ENCODE measurements at regions not wholly inside any gene's neighbourhood (a gene's known extent, or its start where the extent isn't known, plus 50 kb on each side); places are given as distances from the start of the nearest gene placed in this dataset.
"Not testable (repeated sequence)": the region's sequence is repeated elsewhere in the genome, so short reads cannot be mapped to it uniquely, and the experiment has no call there.

DNA sequence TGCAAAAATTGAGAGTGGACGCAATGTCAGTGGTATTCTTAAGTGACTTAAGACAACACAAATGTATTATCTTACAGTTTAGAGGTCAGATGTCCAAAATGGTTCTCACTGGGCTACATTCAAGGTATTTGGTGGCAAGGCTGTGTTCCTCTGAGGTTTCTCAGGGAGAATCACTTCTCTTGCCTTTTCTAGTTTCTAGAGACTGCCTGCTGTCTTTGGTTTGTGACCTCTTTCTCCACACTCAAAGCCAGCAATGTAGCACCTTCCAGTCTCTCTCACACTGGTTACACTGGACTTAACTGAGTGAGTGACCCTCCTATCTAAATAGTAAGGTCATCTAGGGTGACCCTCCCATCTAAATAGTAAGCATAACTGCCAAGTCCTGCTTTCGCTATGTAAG, 613.2 kb upstream of the COBL start:
- no peaks in the 10 kb centered on the region for H3K27me3 Mint-ChIP-seq
- ATAC-seq (ENCODE audit: low read depth): no peak
- POLR2A ChIA-PET: no interaction called here
- H3K36me3 Mint-ChIP-seq (ENCODE audit: low read depth): no peaks in the 10 kb centered on the region
- H3K27ac Mint-ChIP-seq: no peak overlapping the region
- TF ChIP-seq, protein P1, sequence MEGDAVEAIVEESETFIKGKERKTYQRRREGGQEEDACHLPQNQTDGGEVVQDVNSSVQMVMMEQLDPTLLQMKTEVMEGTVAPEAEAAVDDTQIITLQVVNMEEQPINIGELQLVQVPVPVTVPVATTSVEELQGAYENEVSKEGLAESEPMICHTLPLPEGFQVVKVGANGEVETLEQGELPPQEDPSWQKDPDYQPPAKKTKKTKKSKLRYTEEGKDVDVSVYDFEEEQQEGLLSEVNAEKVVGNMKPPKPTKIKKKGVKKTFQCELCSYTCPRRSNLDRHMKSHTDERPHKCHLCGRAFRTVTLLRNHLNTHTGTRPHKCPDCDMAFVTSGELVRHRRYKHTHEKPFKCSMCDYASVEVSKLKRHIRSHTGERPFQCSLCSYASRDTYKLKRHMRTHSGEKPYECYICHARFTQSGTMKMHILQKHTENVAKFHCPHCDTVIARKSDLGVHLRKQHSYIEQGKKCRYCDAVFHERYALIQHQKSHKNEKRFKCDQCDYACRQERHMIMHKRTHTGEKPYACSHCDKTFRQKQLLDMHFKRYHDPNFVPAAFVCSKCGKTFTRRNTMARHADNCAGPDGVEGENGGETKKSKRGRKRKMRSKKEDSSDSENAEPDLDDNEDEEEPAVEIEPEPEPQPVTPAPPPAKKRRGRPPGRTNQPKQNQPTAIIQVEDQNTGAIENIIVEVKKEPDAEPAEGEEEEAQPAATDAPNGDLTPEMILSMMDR (IDR thresholded peaks at IDR 0.05): no peak
- H3K4me1 Mint-ChIP-seq: no peaks in the 10 kb centered on the region
- intact Hi-C loops (cut with micrococcal nuclease): no loop called here
- no peak for DNase-seq
- no peak overlapping the region for H3K4me3 Mint-ChIP-seq
- CTCF ChIA-PET: no interaction called here
- H3K9me3 Mint-ChIP-seq: peaks cover 7% of the 10 kb centered on the region

DNA sequence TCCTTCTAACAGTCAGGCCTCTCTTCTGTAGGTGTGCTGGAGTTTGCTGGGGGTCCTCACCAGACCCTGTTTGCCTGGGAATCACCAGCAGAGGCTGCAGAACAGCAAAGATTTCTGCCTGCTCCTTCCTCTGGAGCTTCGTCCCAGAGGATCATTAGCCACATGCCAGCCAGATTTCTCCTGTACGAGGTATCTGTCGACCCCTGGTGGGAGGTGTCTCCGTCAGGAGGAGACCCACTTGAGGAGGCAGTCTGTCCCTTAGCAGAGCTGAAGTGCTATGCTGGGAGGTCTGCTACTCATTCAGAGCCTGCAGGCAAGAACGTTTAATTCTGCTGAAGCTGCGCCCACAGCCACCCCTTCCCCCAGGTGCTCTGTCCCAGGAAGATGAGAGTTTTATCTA, 611.1 kb upstream of the COBL start:
- no peak overlapping the region for H3K4me3 Mint-ChIP-seq
- intact Hi-C loops (cut with micrococcal nuclease): no loop called here
- CTCF ChIA-PET: no interaction called here
- H3K4me1 Mint-ChIP-seq: no peaks in the 10 kb centered on the region
- ATAC-seq (ENCODE audit: low read depth) (no peak), DNase-seq (no peak)
- POLR2A ChIA-PET: no interaction called here
- TF ChIP-seq, protein P1 (IDR thresholded peaks at IDR 0.05): no peak
- H3K9me3 Mint-ChIP-seq: peaks cover 8% of the 10 kb centered on the region
- no peaks in the 10 kb centered on the region for H3K36me3 Mint-ChIP-seq (ENCODE audit: low read depth)
- no peaks in the 10 kb centered on the region for H3K27me3 Mint-ChIP-seq
- no peak overlapping the region for H3K27ac Mint-ChIP-seq

GRCh38 chr7:51918581-51918980, 602.0 kb upstream of the COBL start:
- H3K27ac Mint-ChIP-seq: no peak overlapping the region

GRCh38 chr7:51901489-51901840, 584.9 kb upstream of the COBL start:
- no peaks in the 10 kb centered on the region for H3K36me3 Mint-ChIP-seq (ENCODE audit: low read depth)
- no peaks in the 10 kb centered on the region for H3K4me1 Mint-ChIP-seq
- ATAC-seq (ENCODE audit: low read depth) (no peak), DNase-seq (no peak)
- intact Hi-C loops (cut with micrococcal nuclease): no loop called here
- H3K27ac Mint-ChIP-seq: no peak overlapping the region
- no peak overlapping the region for H3K4me3 Mint-ChIP-seq
- TF ChIP-seq, protein P1 (IDR thresholded peaks at IDR 0.05): no peak
- H3K27me3 Mint-ChIP-seq: no peaks in the 10 kb centered on the region
- POLR2A ChIA-PET: no interaction called here
- CTCF ChIA-PET: no interaction called here
- H3K9me3 Mint-ChIP-seq: peaks cover 8% of the 10 kb centered on the region

More at GRCh38 chr7:51918581-51918980, 602.0 kb upstream of the COBL start:
- peaks cover 19% of the 10 kb centered on the region for H3K9me3 Mint-ChIP-seq
- DNase-seq: no peak
- intact Hi-C loops (cut with micrococcal nuclease): no loop called here
- POLR2A ChIA-PET: no interaction called here
- H3K4me3 Mint-ChIP-seq: no peak overlapping the region
- H3K4me1 Mint-ChIP-seq: no peaks in the 10 kb centered on the region
- TF ChIP-seq, protein P1 (IDR thresholded peaks at IDR 0.05): no peak
- H3K36me3 Mint-ChIP-seq (ENCODE audit: low read depth): no peaks in the 10 kb centered on the region
- CTCF ChIA-PET: interaction anchor here (0.6 kb wide), 1 partner anchor 1916 kb away, joined by 3 read pairs; no protein-coding TSS in a partner anchor
- no peak for ATAC-seq (ENCODE audit: low read depth)
- H3K27me3 Mint-ChIP-seq: no peaks in the 10 kb centered on the region

- H3K27ac Mint-ChIP-seq; POLR2A ChIA-PET; DNase-seq; intact Hi-C loops (cut with micrococcal nuclease); ATAC-seq (ENCODE audit: low read depth); H3K4me1 Mint-ChIP-seq; H3K36me3 Mint-ChIP-seq (ENCODE audit: low read depth); H3K27me3 Mint-ChIP-seq; CTCF ChIA-PET; H3K4me3 Mint-ChIP-seq: not testable (repeated sequence)
- H3K9me3 Mint-ChIP-seq: peaks cover 10% of the 10 kb centered on the region
Observed at GRCh38 chr7:51900755-51901488, 584.3 kb upstream of the COBL start.

DNA sequence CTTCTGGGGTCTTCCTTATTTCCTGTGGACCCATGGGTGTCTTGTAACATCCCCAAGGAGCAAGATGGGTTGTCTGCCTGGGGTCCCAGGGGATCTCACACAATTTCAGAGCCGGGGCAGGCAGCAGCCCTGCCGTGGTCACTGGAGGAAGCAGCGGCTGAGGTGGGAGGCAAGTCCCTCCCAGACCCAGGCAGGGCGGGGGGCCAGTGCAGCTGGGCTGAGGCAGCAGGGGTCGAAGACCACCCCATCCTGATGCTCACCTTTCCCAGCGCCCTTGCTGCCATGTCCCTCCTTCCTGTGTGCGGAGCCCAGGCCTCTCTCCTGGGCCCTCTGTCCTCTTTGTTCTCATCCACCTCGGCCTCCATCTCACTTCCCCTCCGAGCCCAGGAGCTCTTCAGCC, 583.0 kb upstream of the COBL start:
- no peaks in the 10 kb centered on the region for H3K4me1 Mint-ChIP-seq
- POLR2A ChIA-PET: no interaction called here
- DNase-seq: no peak
- CTCF ChIA-PET: no interaction called here
- peaks cover 7% of the 10 kb centered on the region for H3K9me3 Mint-ChIP-seq
- TF ChIP-seq, protein P1 (IDR thresholded peaks at IDR 0.05): no peak
- intact Hi-C loops (cut with micrococcal nuclease): no loop called here
- H3K27ac Mint-ChIP-seq: no peak overlapping the region
- no peaks in the 10 kb centered on the region for H3K36me3 Mint-ChIP-seq (ENCODE audit: low read depth)
- no peak for ATAC-seq (ENCODE audit: low read depth)
- no peak overlapping the region for H3K4me3 Mint-ChIP-seq
- no peaks in the 10 kb centered on the region for H3K27me3 Mint-ChIP-seq

Measured in activated B cell treated with CpG ODN at 0.5 μM for 24 hours (primary cell).